ENCODE measurements at regions not wholly inside any gene's neighbourhood (a gene's known extent, or its start where the extent isn't known, plus 50 kb on each side); places are given as distances from the start of the nearest gene placed in this dataset.

DNA sequence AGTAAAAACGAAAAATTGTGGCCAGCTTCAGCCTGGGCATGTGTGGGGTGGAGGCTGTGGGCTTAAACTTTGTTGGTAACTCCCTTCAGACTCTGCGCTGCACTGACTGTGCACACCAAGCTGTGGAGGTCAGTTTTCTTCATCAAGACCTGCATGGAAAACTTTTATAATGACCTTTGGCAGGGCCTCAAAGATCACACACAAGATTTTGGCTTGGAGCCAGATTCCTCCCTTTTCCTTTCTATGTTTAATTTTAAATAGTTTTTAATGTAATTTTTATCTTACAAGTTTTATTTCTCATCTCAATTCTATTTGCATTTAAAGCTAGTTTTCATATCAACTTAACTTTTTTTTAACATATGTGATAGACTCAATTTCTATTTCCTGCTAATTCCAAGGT lies 1211.1 kb upstream of the CDH18 start:
- in situ Hi-C loops (cut with MboI; ENCODE audit: low sequenced_read_pairs, unreplicated experiment) = no loop called here
- no peak for DNase-seq (ENCODE audit: low spot score)
- TF ChIP-seq, protein P1, sequence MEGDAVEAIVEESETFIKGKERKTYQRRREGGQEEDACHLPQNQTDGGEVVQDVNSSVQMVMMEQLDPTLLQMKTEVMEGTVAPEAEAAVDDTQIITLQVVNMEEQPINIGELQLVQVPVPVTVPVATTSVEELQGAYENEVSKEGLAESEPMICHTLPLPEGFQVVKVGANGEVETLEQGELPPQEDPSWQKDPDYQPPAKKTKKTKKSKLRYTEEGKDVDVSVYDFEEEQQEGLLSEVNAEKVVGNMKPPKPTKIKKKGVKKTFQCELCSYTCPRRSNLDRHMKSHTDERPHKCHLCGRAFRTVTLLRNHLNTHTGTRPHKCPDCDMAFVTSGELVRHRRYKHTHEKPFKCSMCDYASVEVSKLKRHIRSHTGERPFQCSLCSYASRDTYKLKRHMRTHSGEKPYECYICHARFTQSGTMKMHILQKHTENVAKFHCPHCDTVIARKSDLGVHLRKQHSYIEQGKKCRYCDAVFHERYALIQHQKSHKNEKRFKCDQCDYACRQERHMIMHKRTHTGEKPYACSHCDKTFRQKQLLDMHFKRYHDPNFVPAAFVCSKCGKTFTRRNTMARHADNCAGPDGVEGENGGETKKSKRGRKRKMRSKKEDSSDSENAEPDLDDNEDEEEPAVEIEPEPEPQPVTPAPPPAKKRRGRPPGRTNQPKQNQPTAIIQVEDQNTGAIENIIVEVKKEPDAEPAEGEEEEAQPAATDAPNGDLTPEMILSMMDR (IDR thresholded peaks at IDR 0.05; ENCODE audit: borderline replicate concordance, control extremely low read depth, extremely low read depth, insufficient read depth, missing control alignments) = no peak

DNA sequence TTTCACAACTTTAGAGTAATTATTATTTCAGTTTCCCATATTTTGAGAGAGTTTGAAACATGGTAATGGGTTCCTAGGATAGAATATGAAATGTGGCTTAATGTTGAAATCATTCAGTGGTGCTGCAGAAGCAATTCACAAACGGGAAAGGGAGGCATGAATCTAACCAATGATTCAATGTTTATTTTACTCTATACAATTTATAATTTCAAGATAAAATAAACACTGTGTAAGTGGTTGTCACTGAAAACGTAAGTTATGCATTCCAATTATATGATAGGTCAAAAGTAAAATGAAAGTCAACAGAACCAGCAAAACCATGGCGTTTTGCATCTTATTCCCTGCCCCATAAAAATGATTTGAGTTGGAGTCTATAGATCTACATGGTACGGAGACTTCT lies 1207.1 kb upstream of the CDH18 start:
- TF ChIP-seq, protein P1 (IDR thresholded peaks at IDR 0.05; ENCODE audit: borderline replicate concordance, control extremely low read depth, extremely low read depth, insufficient read depth, missing control alignments) = no peak
- in situ Hi-C loops (cut with MboI; ENCODE audit: low sequenced_read_pairs, unreplicated experiment) = no loop called here
- no peak for DNase-seq (ENCODE audit: low spot score)

DNA sequence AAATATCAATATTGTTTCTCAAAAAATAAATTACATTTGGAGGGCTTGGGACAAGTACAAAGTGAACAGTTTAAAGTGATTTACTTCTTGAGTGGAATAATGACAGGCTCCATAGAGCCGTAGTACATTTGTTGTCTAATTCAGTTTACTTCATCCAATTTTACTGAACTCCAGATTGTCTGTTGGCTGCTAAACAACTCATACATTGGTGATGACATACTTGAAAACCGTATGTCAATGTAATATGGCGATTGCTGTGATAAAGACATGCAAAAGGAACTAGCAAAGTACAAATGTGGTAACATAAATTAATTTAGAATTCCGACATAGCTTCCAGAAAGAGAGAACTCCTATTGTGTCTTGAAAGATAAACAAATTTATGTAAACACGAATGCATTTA lies 1197.5 kb upstream of the CDH18 start:
- in situ Hi-C loops (cut with MboI; ENCODE audit: low sequenced_read_pairs, unreplicated experiment) = no loop called here
- TF ChIP-seq, protein P1 (IDR thresholded peaks at IDR 0.05; ENCODE audit: borderline replicate concordance, control extremely low read depth, extremely low read depth, insufficient read depth, missing control alignments) = no peak
- DNase-seq (ENCODE audit: low spot score) = no peak

GRCh38 chr5:21184581-21184980 lies 1196.6 kb upstream of the CDH18 start:
- no peak for DNase-seq (ENCODE audit: low spot score)
- TF ChIP-seq, protein P1 (IDR thresholded peaks at IDR 0.05; ENCODE audit: borderline replicate concordance, control extremely low read depth, extremely low read depth, insufficient read depth, missing control alignments) = no peak
- in situ Hi-C loops (cut with MboI; ENCODE audit: low sequenced_read_pairs, unreplicated experiment) = no loop called here

DNA sequence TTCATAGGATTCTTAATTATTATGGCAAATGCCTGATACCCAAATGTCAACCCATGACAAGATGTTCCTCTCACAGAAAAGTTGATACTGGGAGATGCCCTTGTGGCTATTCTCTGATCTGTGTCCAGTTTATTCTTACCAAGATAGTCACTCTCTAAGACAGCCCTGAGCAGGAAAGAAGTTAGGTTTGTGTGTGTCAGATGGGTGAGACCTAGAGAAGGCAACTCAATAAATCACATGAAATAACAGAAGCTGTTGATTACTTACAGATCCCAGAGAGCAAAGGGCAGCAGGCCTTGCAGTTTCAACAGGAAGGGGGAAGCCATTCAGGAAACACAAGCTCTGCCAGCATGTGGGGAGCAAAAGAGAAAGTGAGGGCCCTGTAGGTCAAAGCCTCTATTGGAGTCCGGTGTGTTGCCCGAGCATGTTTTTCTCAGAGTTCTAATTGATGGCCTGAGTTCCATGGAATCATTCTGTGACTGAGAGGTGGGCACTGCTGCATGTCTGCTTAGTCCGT lies 1193.7 kb upstream of the CDH18 start:
- in situ Hi-C loops (cut with MboI; ENCODE audit: low sequenced_read_pairs, unreplicated experiment) = no loop called here
- DNase-seq (ENCODE audit: low spot score) = no peak
- TF ChIP-seq, protein P1 (IDR thresholded peaks at IDR 0.05; ENCODE audit: borderline replicate concordance, control extremely low read depth, extremely low read depth, insufficient read depth, missing control alignments) = no peak

GRCh38 chr5:21173526-21173925 lies 1185.5 kb upstream of the CDH18 start:
- in situ Hi-C loops (cut with MboI; ENCODE audit: low sequenced_read_pairs, unreplicated experiment) = no loop called here
- no peak for DNase-seq (ENCODE audit: low spot score)
- TF ChIP-seq, protein P1 (IDR thresholded peaks at IDR 0.05; ENCODE audit: borderline replicate concordance, control extremely low read depth, extremely low read depth, insufficient read depth, missing control alignments) = no peak

GRCh38 chr5:21173036-21173435 lies 1185.0 kb upstream of the CDH18 start:
- no peak for DNase-seq (ENCODE audit: low spot score)
- in situ Hi-C loops (cut with MboI; ENCODE audit: low sequenced_read_pairs, unreplicated experiment) = no loop called here
- TF ChIP-seq, protein P1 (IDR thresholded peaks at IDR 0.05; ENCODE audit: borderline replicate concordance, control extremely low read depth, extremely low read depth, insufficient read depth, missing control alignments) = no peak

Data from GM13976 (cell line).